ENCODE measurements at regions not wholly inside any gene's neighbourhood (a gene's known extent, or its start where the extent isn't known, plus 50 kb on each side); places are given as distances from the start of the nearest gene placed in this dataset.

- TF ChIP-seq CTCF (IDR thresholded peaks at IDR 0.05) (no peak), POLR2A (IDR thresholded peaks at IDR 0.05) (no peak)
Observed at GRCh38 chr9:129377181-129377580, 199.1 kb upstream of the IER5L start.
